Suprapubic skin (tissue), 4 donors: ENCODE measurements at regions not wholly inside any gene's neighbourhood (a gene's known extent, or its start where the extent isn't known, plus 50 kb on each side); places are given as distances from the start of the nearest gene placed in this dataset.

Source experiments
- DNase-seq, 2 donors: peaks; one replicate each; pipeline ENCODE4 v3.0.0-alpha.2; 2019; ENCODE audit warnings: low spot score in 2 of 2
- H3K27ac ChIP-seq: fragments of 200-600 bp; sonication (generic); one replicate; pipeline ENCODE4 v1.5.1; 2019
- H3K27me3 ChIP-seq: fragments of 200-600 bp; sonication (generic); one replicate; pipeline ENCODE4 v1.5.1; 2019
- H3K36me3 ChIP-seq: fragments of 200-600 bp; sonication (generic); one replicate; pipeline ENCODE4 v1.5.1; 2019
- H3K4me1 ChIP-seq: fragments of 200-600 bp; sonication (generic); one replicate; pipeline ENCODE4 v1.5.1; 2019
- H3K4me3 ChIP-seq: fragments of 200-600 bp; sonication (generic); one replicate; pipeline ENCODE4 v1.5.1; 2019; ENCODE audit warnings: mild to moderate bottlenecking
- H3K9me3 ChIP-seq: fragments of 200-600 bp; sonication (generic); one replicate; pipeline ENCODE4 v1.5.1; 2019
- EP300 ChIP-seq: sonication (generic); formaldehyde crosslinking; IDR thresholded peaks from one replicate; pipeline ENCODE4 v1.6.1; 2017; ENCODE audit warnings: antibody characterized with exemption
- POLR2A ChIP-seq, 2 donors: fragments of 450-650 bp; IDR thresholded peaks; one replicate each; pipeline ENCODE4 v1.6.1; 2017; ENCODE audit warnings: antibody characterized with exemption in 2 of 2, mild to moderate bottlenecking in 2 of 2, moderate library complexity in 2 of 2
- POLR2AphosphoS5 ChIP-seq, 3 donors: sonication (generic); formaldehyde crosslinking; IDR thresholded peaks; one replicate each; pipeline ENCODE4 v1.6.1; 2017; ENCODE audit warnings: antibody characterized with exemption in 3 of 3
- WGBS: methylation state at CpG from one replicate; pipeline ENCODE4 v1.1.5; 2018; 5-methylcytosine and 5-hydroxymethylcytosine counted together
- TF ChIP-seq, protein P1 (sequence below), 2 donors: fragments of 200-600 bp in 1 of 2; fragments of 450-650 bp in 1 of 2; sonication (generic) in 1 of 2; IDR thresholded peaks; one replicate each; pipeline ENCODE4 v1.5.1; 2016 to 2019; ENCODE audit warnings: antibody characterized with exemption in 2 of 2, mild to moderate bottlenecking in 1 of 2, moderate library complexity in 1 of 2

DNA sequence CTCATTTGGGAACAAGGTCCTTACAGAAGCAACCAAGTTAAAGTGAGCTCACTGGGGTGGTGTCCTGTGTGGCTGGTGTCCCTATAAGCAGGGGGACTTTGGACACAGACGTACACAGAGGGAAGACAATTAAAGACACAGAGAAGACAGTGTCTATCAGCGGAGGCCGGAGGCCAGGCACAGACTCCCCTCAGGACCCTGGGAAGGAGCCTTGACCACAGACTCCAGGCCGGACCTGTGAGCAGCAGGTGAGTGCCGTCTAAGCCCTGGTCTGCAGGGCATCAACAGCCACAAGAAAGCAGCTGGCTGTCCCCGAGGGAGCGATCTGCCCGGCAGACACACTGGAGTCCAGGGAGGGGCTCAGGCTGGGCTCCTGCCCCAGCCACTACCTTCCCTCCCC is 219.1 kb upstream of the C14orf180 start:
- TF ChIP-seq POLR2AphosphoS5 (IDR thresholded peaks at IDR 0.05) (no peak), POLR2A (IDR thresholded peaks at IDR 0.05) (no peak), EP300 (no peak)
- TF ChIP-seq, protein P1, sequence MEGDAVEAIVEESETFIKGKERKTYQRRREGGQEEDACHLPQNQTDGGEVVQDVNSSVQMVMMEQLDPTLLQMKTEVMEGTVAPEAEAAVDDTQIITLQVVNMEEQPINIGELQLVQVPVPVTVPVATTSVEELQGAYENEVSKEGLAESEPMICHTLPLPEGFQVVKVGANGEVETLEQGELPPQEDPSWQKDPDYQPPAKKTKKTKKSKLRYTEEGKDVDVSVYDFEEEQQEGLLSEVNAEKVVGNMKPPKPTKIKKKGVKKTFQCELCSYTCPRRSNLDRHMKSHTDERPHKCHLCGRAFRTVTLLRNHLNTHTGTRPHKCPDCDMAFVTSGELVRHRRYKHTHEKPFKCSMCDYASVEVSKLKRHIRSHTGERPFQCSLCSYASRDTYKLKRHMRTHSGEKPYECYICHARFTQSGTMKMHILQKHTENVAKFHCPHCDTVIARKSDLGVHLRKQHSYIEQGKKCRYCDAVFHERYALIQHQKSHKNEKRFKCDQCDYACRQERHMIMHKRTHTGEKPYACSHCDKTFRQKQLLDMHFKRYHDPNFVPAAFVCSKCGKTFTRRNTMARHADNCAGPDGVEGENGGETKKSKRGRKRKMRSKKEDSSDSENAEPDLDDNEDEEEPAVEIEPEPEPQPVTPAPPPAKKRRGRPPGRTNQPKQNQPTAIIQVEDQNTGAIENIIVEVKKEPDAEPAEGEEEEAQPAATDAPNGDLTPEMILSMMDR (IDR thresholded peaks at IDR 0.05): no peak
- Histone ChIP-seq H3K4me3 (no peak overlapping the region), H3K4me1 (no peaks in the 10 kb centered on the region), H3K36me3 (no peaks in the 10 kb centered on the region), H3K27ac (no peak overlapping the region), H3K27me3 (peaks cover 37% of the 10 kb centered on the region), H3K9me3 (no peaks in the 10 kb centered on the region)
- 78% methylated on average over 8 of the region's 8 CpGs for WGBS
- DNase-seq: peak; percentile 44 to 64

DNA sequence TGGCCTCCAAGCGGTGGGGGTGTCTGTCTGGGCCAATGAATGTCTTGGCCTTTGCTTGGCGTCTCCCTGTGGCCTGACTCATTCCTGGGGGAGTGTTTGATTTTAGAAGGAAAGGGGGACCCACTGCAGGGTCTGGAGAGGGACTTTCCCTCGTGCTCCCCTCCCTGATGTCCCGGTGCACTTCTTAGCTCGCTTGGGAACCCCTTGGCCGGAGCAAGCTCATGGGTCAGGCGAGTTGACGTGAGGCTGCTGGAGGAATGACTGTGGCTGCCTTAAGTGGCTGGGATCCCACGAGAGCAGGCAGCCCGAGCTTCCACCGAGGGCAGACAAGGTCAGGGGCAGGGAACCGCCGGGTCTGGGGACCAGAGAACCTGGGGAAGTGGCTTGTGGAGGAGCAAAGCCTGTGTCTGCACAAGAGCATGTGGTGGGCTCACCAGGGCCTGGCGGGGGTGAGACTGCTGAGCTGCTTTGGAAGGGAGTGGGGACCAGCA is 218.4 kb upstream of the C14orf180 start:
- H3K9me3 ChIP-seq: no peaks in the 10 kb centered on the region

GRCh38 chr14:104361921-104362681 is 217.5 kb upstream of the C14orf180 start:
- 64% methylated on average over 10 of the region's 20 CpGs for WGBS
- peaks cover 39% of the 10 kb centered on the region for H3K27me3 ChIP-seq
- no peaks in the 10 kb centered on the region for H3K9me3 ChIP-seq
- peak; percentile 44 to 56 for DNase-seq
- no peak overlapping the region for H3K4me3 ChIP-seq
- H3K27ac ChIP-seq: no peak overlapping the region
- H3K36me3 ChIP-seq: no peaks in the 10 kb centered on the region
- TF ChIP-seq POLR2AphosphoS5 (IDR thresholded peaks at IDR 0.05) (no peak), EP300 (no peak), POLR2A (IDR thresholded peaks at IDR 0.05) (no peak)
- TF ChIP-seq, protein P1 (IDR thresholded peaks at IDR 0.05): no peak
- H3K4me1 ChIP-seq: no peaks in the 10 kb centered on the region

More for the DNA sequence above, 218.4 kb upstream of the C14orf180 start:
- DNase-seq: peak; percentile 42 to 54
- Histone ChIP-seq H3K4me3 (no peak overlapping the region), H3K27me3 (peaks cover 37% of the 10 kb centered on the region), H3K27ac (no peak overlapping the region), H3K36me3 (no peaks in the 10 kb centered on the region), H3K4me1 (no peaks in the 10 kb centered on the region)
- TF ChIP-seq EP300: no peak
- no peak for TF ChIP-seq POLR2AphosphoS5 (IDR thresholded peaks at IDR 0.05)
- no peak for TF ChIP-seq POLR2A (IDR thresholded peaks at IDR 0.05)
- TF ChIP-seq, protein P1 (IDR thresholded peaks at IDR 0.05): no peak
- WGBS: 80% methylated on average over 10 of the region's 14 CpGs

DNA sequence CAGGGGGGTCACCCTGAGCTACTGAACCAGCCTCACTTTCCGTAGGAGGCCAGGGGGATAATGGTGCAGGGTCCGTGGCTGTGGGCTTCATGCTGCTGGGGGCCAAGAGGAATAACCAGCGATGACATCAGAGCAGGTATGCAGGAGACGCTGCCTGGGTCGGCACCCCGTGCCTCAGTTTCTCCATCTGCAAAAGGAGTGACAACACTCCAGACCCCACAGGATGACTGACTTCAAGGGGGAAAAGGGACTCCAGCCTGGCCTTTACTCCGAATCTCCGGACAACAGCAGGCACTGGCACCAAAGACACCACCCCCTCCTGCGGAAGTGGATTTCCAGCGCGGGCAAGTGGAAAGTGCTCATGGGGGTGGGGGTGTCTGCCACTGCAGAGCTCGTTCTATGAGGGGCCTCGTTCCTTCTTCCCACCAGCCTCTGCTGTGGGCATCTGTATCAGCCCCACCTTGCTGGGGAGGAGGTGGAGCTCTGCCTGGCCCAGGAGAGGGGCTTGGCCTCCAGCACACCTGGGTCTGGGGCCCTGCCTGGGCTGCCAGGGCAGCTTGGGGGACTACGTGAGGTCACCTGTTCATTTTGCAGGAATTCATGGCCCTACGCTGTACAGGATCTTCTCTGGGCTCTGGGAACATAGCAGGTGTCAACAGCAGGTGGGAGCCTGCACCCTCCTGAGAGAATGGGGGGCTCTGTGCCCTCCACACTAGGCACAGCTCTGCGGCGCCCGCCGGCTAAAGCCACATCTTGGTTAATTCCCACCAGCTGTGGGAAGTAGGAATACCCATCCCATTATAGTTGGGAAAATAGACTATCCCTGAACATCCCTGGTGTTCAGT is 216.6 kb upstream of the C14orf180 start:
- no peaks in the 10 kb centered on the region for H3K36me3 ChIP-seq
- no peak overlapping the region for H3K27ac ChIP-seq
- TF ChIP-seq POLR2AphosphoS5 (IDR thresholded peaks at IDR 0.05) (no peak), POLR2A (IDR thresholded peaks at IDR 0.05) (no peak), EP300 (no peak)
- TF ChIP-seq, protein P1 (IDR thresholded peaks at IDR 0.05): no peak
- peaks cover 45% of the 10 kb centered on the region for H3K27me3 ChIP-seq
- H3K9me3 ChIP-seq: no peaks in the 10 kb centered on the region
- WGBS: 91% methylated on average over 9 of the region's 19 CpGs
- H3K4me1 ChIP-seq: no peaks in the 10 kb centered on the region
- H3K4me3 ChIP-seq: no peak overlapping the region
- DNase-seq: peak; percentile 49 to 72
